ENCODE measurements at regions not wholly inside any gene's neighbourhood (a gene's known extent, or its start where the extent isn't known, plus 50 kb on each side); places are given as distances from the start of the nearest gene placed in this dataset.

DNA sequence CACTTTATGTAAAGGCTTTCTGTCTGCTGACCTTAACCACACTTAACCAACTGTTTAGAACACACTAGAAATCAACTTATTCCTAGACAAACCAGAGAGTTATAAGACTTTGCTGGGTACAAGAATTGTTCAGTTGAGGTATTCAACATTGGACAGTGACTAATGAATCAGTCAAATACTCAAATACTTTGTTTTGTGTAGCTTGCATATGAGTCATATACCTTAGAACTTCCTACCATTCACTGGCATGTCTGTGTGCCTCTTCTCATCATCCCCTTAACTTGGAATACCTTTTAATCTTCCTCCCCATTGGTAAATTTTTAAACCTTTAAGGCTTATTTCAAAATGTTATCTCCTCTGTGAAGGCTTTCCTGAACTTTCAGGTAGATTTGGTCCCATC, 708.8 kb upstream of the GRIA3 start:
- TF ChIP-seq, protein P1, sequence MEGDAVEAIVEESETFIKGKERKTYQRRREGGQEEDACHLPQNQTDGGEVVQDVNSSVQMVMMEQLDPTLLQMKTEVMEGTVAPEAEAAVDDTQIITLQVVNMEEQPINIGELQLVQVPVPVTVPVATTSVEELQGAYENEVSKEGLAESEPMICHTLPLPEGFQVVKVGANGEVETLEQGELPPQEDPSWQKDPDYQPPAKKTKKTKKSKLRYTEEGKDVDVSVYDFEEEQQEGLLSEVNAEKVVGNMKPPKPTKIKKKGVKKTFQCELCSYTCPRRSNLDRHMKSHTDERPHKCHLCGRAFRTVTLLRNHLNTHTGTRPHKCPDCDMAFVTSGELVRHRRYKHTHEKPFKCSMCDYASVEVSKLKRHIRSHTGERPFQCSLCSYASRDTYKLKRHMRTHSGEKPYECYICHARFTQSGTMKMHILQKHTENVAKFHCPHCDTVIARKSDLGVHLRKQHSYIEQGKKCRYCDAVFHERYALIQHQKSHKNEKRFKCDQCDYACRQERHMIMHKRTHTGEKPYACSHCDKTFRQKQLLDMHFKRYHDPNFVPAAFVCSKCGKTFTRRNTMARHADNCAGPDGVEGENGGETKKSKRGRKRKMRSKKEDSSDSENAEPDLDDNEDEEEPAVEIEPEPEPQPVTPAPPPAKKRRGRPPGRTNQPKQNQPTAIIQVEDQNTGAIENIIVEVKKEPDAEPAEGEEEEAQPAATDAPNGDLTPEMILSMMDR (IDR thresholded peaks at IDR 0.05): no peak
- TF ChIP-seq SIN3A (IDR thresholded peaks at IDR 0.05; ENCODE audit: borderline replicate concordance, insufficient read depth, low read depth, low read length): no peak

Data from Panc1 (cell line).